Esophagus muscularis mucosa (tissue), 4 donors: ENCODE measurements at regions not wholly inside any gene's neighbourhood (a gene's known extent, or its start where the extent isn't known, plus 50 kb on each side); places are given as distances from the start of the nearest gene placed in this dataset.

Experiments
- DNase-seq: peaks from one replicate; pipeline ENCODE4 v3.0.0-alpha.2; 2017; ENCODE audit errors: extremely low spot score
- H3K27ac ChIP-seq, 4 donors: fragments of 200-600 bp; sonication (generic); replicated peaks in 1 of 4; 1 replicate in 3 of 4; 2 replicates in 1 of 4; pipeline ENCODE4 v1.5.1; 2016 to 2019; ENCODE audit warnings: mild to moderate bottlenecking in 1 of 4
- H3K27me3 ChIP-seq, 4 donors: fragments of 200-600 bp; sonication (generic); one replicate each; pipeline versions ENCODE4 v1.5.1 to v1.6.0; 2016 to 2019
- H3K36me3 ChIP-seq, 4 donors: fragments of 200-600 bp; sonication (generic); one replicate each; pipeline ENCODE4 v1.5.1; 2016 to 2019
- H3K4me1 ChIP-seq, 4 donors: fragments of 200-600 bp; sonication (generic); one replicate each; pipeline ENCODE4 v1.5.1; 2016 to 2019
- H3K4me3 ChIP-seq, 4 donors: fragments of 200-600 bp; sonication (generic); 1 replicate in 2 of 4; 2 replicates in 2 of 4; pipeline ENCODE4 v1.5.1; 2016 to 2019; ENCODE audit warnings: mild to moderate bottlenecking in 4 of 4, moderate library complexity in 1 of 4
- H3K9me3 ChIP-seq, 4 donors: fragments of 200-600 bp; sonication (generic); 1 replicate in 3 of 4; 2 replicates in 1 of 4; pipeline ENCODE4 v1.5.1; 2016 to 2019
- EP300 ChIP-seq: sonication (generic); formaldehyde crosslinking; IDR thresholded peaks from one replicate; pipeline ENCODE4 v1.6.1; 2017; ENCODE audit warnings: antibody characterized with exemption
- POLR2A ChIP-seq: fragments of 450-650 bp; IDR thresholded peaks from one replicate; pipeline ENCODE4 v1.6.1; 2017; ENCODE audit warnings: antibody characterized with exemption, moderate library complexity, mild to moderate bottlenecking, low read depth
- POLR2AphosphoS5 ChIP-seq, 2 donors: sonication (generic); formaldehyde crosslinking; IDR thresholded peaks; one replicate each; pipeline ENCODE4 v1.6.1; 2017; ENCODE audit warnings: antibody characterized with exemption in 2 of 2
- whole genome bisulfite sequencing: methylation state at CpG from one replicate; pipeline ENCODE4 v1.1.5; 2018; 5-methylcytosine and 5-hydroxymethylcytosine counted together
- intact Hi-C: fragments of 100-400 bp; cut with DNase I; formaldehyde crosslinking; loops from one replicate; pipeline ENCODE4 v1.15.1; 2023
- TF ChIP-seq, protein P1 (sequence below), 3 experiments: fragments of 200-600 bp in 2 of 3; fragments of 450-650 bp in 1 of 3; sonication (generic) in 2 of 3; IDR thresholded peaks; one replicate each; pipeline ENCODE4 v1.5.1; 2017 to 2019; ENCODE audit warnings: antibody characterized with exemption in 3 of 3, mild to moderate bottlenecking in 2 of 3, moderate library complexity in 1 of 3

DNA sequence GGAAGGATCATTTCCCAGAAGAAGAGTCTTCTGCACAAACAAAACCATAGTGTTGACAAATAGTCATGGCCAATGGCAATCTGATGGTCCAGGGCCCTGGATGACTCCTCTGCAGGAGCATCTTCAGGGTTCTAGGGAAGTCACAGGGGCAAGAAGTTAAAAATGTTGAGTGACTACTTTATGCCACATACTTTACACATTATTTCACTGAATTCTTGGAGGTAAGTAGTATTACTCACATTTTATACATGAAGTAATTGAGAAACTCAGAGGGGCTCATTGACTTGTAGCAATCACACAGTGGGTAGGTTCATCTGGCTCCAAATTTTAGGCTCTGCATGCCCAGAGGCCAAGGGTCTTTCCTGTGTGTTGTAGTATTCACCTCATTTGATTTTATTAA is 430.2 kb upstream of the MCTP2 start:
- no peaks in the 10 kb centered on the region for H3K36me3 ChIP-seq
- no peak overlapping the region for H3K4me3 ChIP-seq
- no peak overlapping the region for H3K27ac ChIP-seq
- TF ChIP-seq, protein P1, sequence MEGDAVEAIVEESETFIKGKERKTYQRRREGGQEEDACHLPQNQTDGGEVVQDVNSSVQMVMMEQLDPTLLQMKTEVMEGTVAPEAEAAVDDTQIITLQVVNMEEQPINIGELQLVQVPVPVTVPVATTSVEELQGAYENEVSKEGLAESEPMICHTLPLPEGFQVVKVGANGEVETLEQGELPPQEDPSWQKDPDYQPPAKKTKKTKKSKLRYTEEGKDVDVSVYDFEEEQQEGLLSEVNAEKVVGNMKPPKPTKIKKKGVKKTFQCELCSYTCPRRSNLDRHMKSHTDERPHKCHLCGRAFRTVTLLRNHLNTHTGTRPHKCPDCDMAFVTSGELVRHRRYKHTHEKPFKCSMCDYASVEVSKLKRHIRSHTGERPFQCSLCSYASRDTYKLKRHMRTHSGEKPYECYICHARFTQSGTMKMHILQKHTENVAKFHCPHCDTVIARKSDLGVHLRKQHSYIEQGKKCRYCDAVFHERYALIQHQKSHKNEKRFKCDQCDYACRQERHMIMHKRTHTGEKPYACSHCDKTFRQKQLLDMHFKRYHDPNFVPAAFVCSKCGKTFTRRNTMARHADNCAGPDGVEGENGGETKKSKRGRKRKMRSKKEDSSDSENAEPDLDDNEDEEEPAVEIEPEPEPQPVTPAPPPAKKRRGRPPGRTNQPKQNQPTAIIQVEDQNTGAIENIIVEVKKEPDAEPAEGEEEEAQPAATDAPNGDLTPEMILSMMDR (IDR thresholded peaks at IDR 0.05) = no peak
- TF ChIP-seq EP300 = no peak
- TF ChIP-seq POLR2AphosphoS5 (IDR thresholded peaks at IDR 0.05) = no peak
- TF ChIP-seq POLR2A = no peak
- H3K4me1 ChIP-seq = peaks cover 0 to 5% (median 0%) of the 10 kb centered on the region in 4 donors
- no peak for DNase-seq
- intact Hi-C loops = no loop called here
- H3K27me3 ChIP-seq = no peaks in the 10 kb centered on the region
- no peaks in the 10 kb centered on the region for H3K9me3 ChIP-seq

DNA sequence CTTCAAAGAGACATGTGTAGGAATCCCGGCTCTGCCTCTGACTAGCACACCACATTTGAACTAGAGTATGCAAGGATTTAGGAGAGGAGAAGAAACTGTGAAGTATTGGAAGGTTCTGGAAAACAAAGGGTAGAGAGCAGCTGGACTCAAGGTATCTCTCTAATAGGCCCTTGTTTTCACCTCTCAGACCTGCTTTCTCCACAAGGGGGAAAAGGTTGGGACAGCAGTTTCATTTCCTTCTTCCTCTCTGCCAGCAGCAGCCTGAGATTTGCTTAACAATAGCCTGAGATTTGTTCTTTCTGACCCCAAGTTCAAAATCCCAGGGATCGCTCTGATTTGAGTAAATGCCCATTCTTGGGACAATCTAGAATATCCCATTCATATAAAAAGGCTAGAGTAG is 430.6 kb upstream of the MCTP2 start:
- Histone ChIP-seq H3K4me1 (peaks cover 0 to 5% (median 0%) of the 10 kb centered on the region in 4 donors), H3K4me3 (no peak overlapping the region), H3K27ac (no peak overlapping the region), H3K36me3 (no peaks in the 10 kb centered on the region), H3K27me3 (no peaks in the 10 kb centered on the region), H3K9me3 (no peaks in the 10 kb centered on the region)
- no peak for DNase-seq
- TF ChIP-seq POLR2AphosphoS5 (IDR thresholded peaks at IDR 0.05) (no peak), EP300 (no peak), POLR2A (no peak)
- TF ChIP-seq, protein P1 (IDR thresholded peaks at IDR 0.05) = no peak
- WGBS = 92% methylated on average over 2 of the region's 2 CpGs
- intact Hi-C loops = no loop called here

DNA sequence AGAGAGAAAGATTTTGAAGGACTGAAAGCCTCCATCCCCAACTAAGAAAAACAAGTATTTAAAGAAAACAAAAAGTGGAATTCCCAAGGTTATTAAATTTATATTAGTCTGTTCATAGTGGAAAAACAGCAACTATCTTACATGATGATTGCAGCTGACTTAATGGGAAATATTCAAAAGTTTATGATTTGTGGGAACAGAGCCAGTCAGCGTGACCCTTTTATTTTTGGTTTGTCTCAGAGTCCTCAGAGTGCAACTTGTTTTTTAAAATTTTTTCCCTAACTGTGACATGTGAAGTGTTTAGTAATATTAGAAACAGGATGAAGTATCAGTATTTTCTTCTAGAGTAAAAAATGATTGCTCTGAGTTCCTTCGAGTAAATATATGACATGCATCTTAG is 441.9 kb upstream of the MCTP2 start:
- H3K4me1 ChIP-seq = no peaks in the 10 kb centered on the region
- no peaks in the 10 kb centered on the region for H3K36me3 ChIP-seq
- H3K27ac ChIP-seq = no peak overlapping the region
- H3K4me3 ChIP-seq = no peak overlapping the region
- no peak for DNase-seq
- no peaks in the 10 kb centered on the region for H3K27me3 ChIP-seq
- H3K9me3 ChIP-seq = no peaks in the 10 kb centered on the region
- intact Hi-C loops = no loop called here
- no peak for TF ChIP-seq POLR2A
- TF ChIP-seq EP300 = no peak
- TF ChIP-seq POLR2AphosphoS5 (IDR thresholded peaks at IDR 0.05) = no peak
- TF ChIP-seq, protein P1 (IDR thresholded peaks at IDR 0.05) = no peak
- 84% methylated on average over 2 of the region's 2 CpGs for WGBS

- Histone ChIP-seq H3K4me3 (no peak overlapping the region), H3K36me3 (no peaks in the 10 kb centered on the region), H3K4me1 (no peaks in the 10 kb centered on the region), H3K27me3 (no peaks in the 10 kb centered on the region), H3K27ac (no peak overlapping the region), H3K9me3 (no peaks in the 10 kb centered on the region)
- DNase-seq = peak; percentile 24
- no peak for TF ChIP-seq EP300
- TF ChIP-seq, protein P1 (IDR thresholded peaks at IDR 0.05) = no peak
- no peak for TF ChIP-seq POLR2AphosphoS5 (IDR thresholded peaks at IDR 0.05)
- no peak for TF ChIP-seq POLR2A
- intact Hi-C loops = no loop called here
- WGBS = 84% methylated on average over 4 of the region's 4 CpGs
Measured at GRCh38 chr15:93780073-93780472, 451.3 kb upstream of the MCTP2 start.

- H3K36me3 ChIP-seq = no peaks in the 10 kb centered on the region
- H3K9me3 ChIP-seq = no peaks in the 10 kb centered on the region
- no peaks in the 10 kb centered on the region for H3K4me1 ChIP-seq
- H3K4me3 ChIP-seq = no peak overlapping the region
- 90% methylated on average over 4 of the region's 4 CpGs for WGBS
- DNase-seq = peak; percentile 50
- TF ChIP-seq EP300 (no peak), POLR2AphosphoS5 (IDR thresholded peaks at IDR 0.05) (no peak), POLR2A (no peak)
- intact Hi-C loops = no loop called here
- no peaks in the 10 kb centered on the region for H3K27me3 ChIP-seq
- no peak overlapping the region for H3K27ac ChIP-seq
Measured at GRCh38 chr15:93779341-93779740, 452.0 kb upstream of the MCTP2 start.
